HCT116 (cell line): ENCODE measurements at regions not wholly inside any gene's neighbourhood (a gene's known extent, or its start where the extent isn't known, plus 50 kb on each side); places are given as distances from the start of the nearest gene placed in this dataset.

Experiments used
- ATAC-seq: fragments of 200-7000 bp; cut with Tn5 transposase; 2 replicates; pipeline ENCODE4 v1.9.1; 2020; ENCODE audit warnings: mild to moderate bottlenecking, moderate library complexity
- BruUV-seq: library from RNA; stranded (reverse); fragments of 400-500 nt; replicated peaks from 2 replicates; lab custom pipeline; 2021; lab: Mats Ljungman, UMichigan
- CTCF ChIA-PET: fragments of 300-600 bp; sonication (Branson Sonifier 250); formaldehyde crosslinking; loops from one replicate; lab custom pipeline; 2021; ENCODE audit warnings: antibody characterized with exemption; lab: Charles Lee
- POLR2A ChIA-PET: fragments of 300-600, 350-600 bp; sonication (Branson Sonifier 250); formaldehyde crosslinking; loops from one replicate; lab custom pipeline; 2021; ENCODE audit warnings: antibody characterized with exemption; lab: Charles Lee
- RAD21 ChIA-PET, 2 experiments: fragments of 300-600 bp; sonication (Branson Sonifier 250); formaldehyde crosslinking; loops; one replicate each; lab custom pipeline; 2023; ENCODE audit warnings: low total read pairs in 2 of 2; ENCODE audit not compliant: uncharacterized antibody in 2 of 2, unreplicated experiment in 2 of 2, low non-redundant PET in 1 of 2; lab: Charles Lee
- DNase-seq: peaks from one replicate; pipeline ENCODE4 v3.0.0-alpha.2; 2010; ENCODE audit warnings: low read depth, low spot score
- H2AFZ ChIP-seq: fragments of 200-600 bp; shearing (Covaris generic), sonication (generic); 2 replicates; pipeline ENCODE4 v1.6.1; 2017; ENCODE audit warnings: low read depth, mixed run types, mixed read lengths, antibody characterized with exemption, low read length; ENCODE audit not compliant: poor library complexity, severe bottlenecking
- H3K27ac ChIP-seq: 2 replicates; pipeline ENCODE4 v1.5.1; 2012; ENCODE audit warnings: low read depth, low read length
- H3K27me3 ChIP-seq: fragments of 200-600 bp; sonication (generic); 2 replicates; pipeline ENCODE4 v1.6.1; 2016; ENCODE audit warnings: mixed run types, low read length, mixed read lengths; ENCODE audit not compliant: insufficient read depth
- H3K36me3 ChIP-seq, 2 experiments: fragments of 200-500 bp in 1 of 2; fragments of 200-600 bp in 1 of 2; sonication (Bioruptor generic) in 1 of 2; sonication (generic) in 1 of 2; 2 replicates each; pipeline versions ENCODE4 v1.5.1 to v1.6.1; 2014 to 2016; ENCODE audit warnings: low read length in 2 of 2, inconsistent platforms in 1 of 2, mixed read lengths in 1 of 2, mixed run types in 1 of 2; ENCODE audit not compliant: insufficient read depth in 2 of 2, control insufficient read depth in 1 of 2
- H3K4me1 ChIP-seq, 2 experiments: fragments of 200-600 bp in 1 of 2; sonication (generic) in 1 of 2; 2 replicates each; pipeline versions ENCODE4 v1.5.1 to v1.6.1; 2012 to 2017; ENCODE audit warnings: low read length in 2 of 2, inconsistent platforms in 1 of 2, mild to moderate bottlenecking in 1 of 2, mixed read lengths in 1 of 2, mixed run types in 1 of 2, moderate library complexity in 1 of 2; ENCODE audit not compliant: insufficient read depth in 2 of 2, control insufficient read depth in 1 of 2
- H3K4me2 ChIP-seq: fragments of 200-600 bp; sonication (generic); 2 replicates; pipeline ENCODE4 v1.6.1; 2017; ENCODE audit warnings: mixed run types, low read length, mixed read lengths
- H3K4me3 ChIP-seq, 2 experiments: fragments of 200-600 bp in 1 of 2; sonication (generic) in 1 of 2; replicated peaks in 1 of 2; 2 replicates each; pipeline ENCODE4 v1.5.1; 2011 to 2016; ENCODE audit warnings: low read length in 2 of 2, control low read depth in 1 of 2, low read depth in 1 of 2, mild to moderate bottlenecking in 1 of 2, mixed read lengths in 1 of 2, mixed run types in 1 of 2
- H3K79me2 ChIP-seq: fragments of 200-600 bp; sonication (generic); 2 replicates; pipeline ENCODE4 v1.6.1; 2017; ENCODE audit warnings: mild to moderate bottlenecking, mixed run types, low read length, moderate library complexity, mixed read lengths; ENCODE audit not compliant: insufficient read depth
- H3K9ac ChIP-seq: fragments of 200-600 bp; sonication (generic); 2 replicates; pipeline ENCODE4 v1.6.1; 2016; ENCODE audit warnings: low read length, mixed read lengths
- H3K9me2 ChIP-seq: fragments of 200-600 bp; sonication (generic), shearing (Covaris generic); 2 replicates; pipeline ENCODE4 v1.6.1; 2017; ENCODE audit warnings: mixed run types, mild to moderate bottlenecking, moderate library complexity; ENCODE audit not compliant: insufficient read depth
- H3K9me3 ChIP-seq, 2 experiments: fragments of 200-500 bp in 1 of 2; fragments of 200-600 bp in 1 of 2; sonication (Bioruptor generic) in 1 of 2; sonication (generic) in 1 of 2; 2 replicates each; pipeline ENCODE4 v1.6.1; 2014 to 2017; ENCODE audit warnings: low read length in 2 of 2, mixed read lengths in 2 of 2, inconsistent platforms in 1 of 2, low read depth in 1 of 2, mild to moderate bottlenecking in 1 of 2, mixed run types in 1 of 2, moderate library complexity in 1 of 2; ENCODE audit not compliant: control insufficient read depth in 1 of 2, insufficient read depth in 1 of 2
- H4K20me1 ChIP-seq: fragments of 200-600 bp; sonication (generic), shearing (Covaris generic); 2 replicates; pipeline ENCODE4 v1.6.1; 2017; ENCODE audit warnings: mixed run types, mild to moderate bottlenecking, moderate library complexity; ENCODE audit not compliant: insufficient read depth
- EGR1 ChIP-seq: IDR thresholded peaks from 2 replicates; pipeline ENCODE4 v1.6.1; 2012; ENCODE audit warnings: low read depth
- ELF1 ChIP-seq: IDR thresholded peaks from 2 replicates; pipeline ENCODE4 v1.6.1; 2012; ENCODE audit warnings: low read depth, borderline replicate concordance
- RAD21 ChIP-seq: IDR thresholded peaks from 2 replicates; pipeline ENCODE4 v1.6.1; 2012; ENCODE audit warnings: low read depth, mild to moderate bottlenecking
- SIN3A ChIP-seq: IDR thresholded peaks from 2 replicates; pipeline ENCODE4 v1.6.1; 2012; ENCODE audit warnings: low read depth
- TCF7L2 ChIP-seq: IDR thresholded peaks from 2 replicates; pipeline ENCODE4 v1.7.0; 2011; ENCODE audit warnings: borderline replicate concordance, inconsistent platforms; ENCODE audit not compliant: insufficient read depth, insufficient read length; ENCODE audit errors: extremely low read depth
- YY1 ChIP-seq: IDR thresholded peaks from 2 replicates; pipeline ENCODE4 v1.6.1; 2011; ENCODE audit warnings: low read length, low read depth, moderate library complexity, mild to moderate bottlenecking; ENCODE audit not compliant: insufficient replicate concordance; ENCODE audit errors: extremely low read depth
- ZNF274 ChIP-seq: fragments of 200-500 bp; sonication (Bioruptor generic); IDR thresholded peaks from 2 replicates; pipeline ENCODE4 v1.6.1; 2014; ENCODE audit warnings: mild to moderate bottlenecking, low read depth, low read length, inconsistent platforms
- intact Hi-C: fragments of 100-400 bp; cut with micrococcal nuclease; formaldehyde crosslinking; loops from 2 replicates; pipeline ENCODE4 v1.10.0; 2022
- TF ChIP-seq, protein P1 (sequence below): IDR thresholded peaks from 2 replicates; pipeline ENCODE4 v1.6.1; 2011; ENCODE audit warnings: mild to moderate bottlenecking, low read length, moderate library complexity; ENCODE audit not compliant: insufficient replicate concordance; ENCODE audit errors: extremely low read depth
- TF ChIP-seq, protein P2 (sequence below): IDR thresholded peaks from 2 replicates; pipeline ENCODE4 v1.6.1; 2012; ENCODE audit warnings: low read depth

- Histone ChIP-seq H3K4me3 (no peak overlapping the region), H3K79me2 (no peaks in the 10 kb centered on the region), H2AFZ (no peak overlapping the region), H4K20me1 (no peaks in the 10 kb centered on the region), H3K27me3 (no peaks in the 10 kb centered on the region), H3K4me2 (no peak overlapping the region), H3K36me3 (no peaks in the 10 kb centered on the region), H3K4me1 (no peaks in the 10 kb centered on the region), H3K9me3 (peaks cover 7 to 12% of the 10 kb centered on the region in 2 experiments; a peak in 2 of 4 replicates), H3K9ac (no peak overlapping the region), H3K27ac (no peak overlapping the region), H3K9me2 (no peaks in the 10 kb centered on the region)
- intact Hi-C loops = no loop called here
- RAD21 ChIA-PET = no interaction called here
- CTCF ChIA-PET = no interaction called here
- ATAC-seq (no peak), DNase-seq (no peak)
- no peak for TF ChIP-seq RAD21
- no peak for TF ChIP-seq ELF1
- BruUV-seq = no TSS peak
- POLR2A ChIA-PET = no interaction called here
Observed at GRCh38 chr21:26698416-26698815, 125.3 kb upstream of the CYYR1 start.

DNA sequence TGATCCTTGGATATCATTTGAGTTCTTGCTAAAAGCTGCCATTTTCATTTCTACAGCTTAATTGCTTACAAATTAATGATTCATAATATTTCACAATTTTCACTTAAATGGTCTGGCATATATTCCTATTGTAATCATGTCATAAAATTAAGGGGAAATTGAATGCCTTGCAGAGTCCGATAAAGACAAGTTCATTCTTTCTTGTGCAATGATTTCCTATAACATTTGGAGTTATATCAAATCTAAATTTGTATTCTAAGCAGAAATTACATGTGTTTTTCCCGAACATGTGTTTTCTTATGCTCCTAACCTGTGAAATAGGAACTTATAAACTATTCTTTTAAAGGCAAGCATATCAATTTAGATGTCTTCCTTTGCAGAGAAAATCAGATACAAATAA, 118.3 kb upstream of the CYYR1 start:
- CTCF ChIA-PET = no interaction called here
- TF ChIP-seq YY1 (no peak), EGR1 (no peak), ELF1 (no peak), ZNF274 (no peak), TCF7L2 (no peak), SIN3A (no peak)
- TF ChIP-seq, protein P1, sequence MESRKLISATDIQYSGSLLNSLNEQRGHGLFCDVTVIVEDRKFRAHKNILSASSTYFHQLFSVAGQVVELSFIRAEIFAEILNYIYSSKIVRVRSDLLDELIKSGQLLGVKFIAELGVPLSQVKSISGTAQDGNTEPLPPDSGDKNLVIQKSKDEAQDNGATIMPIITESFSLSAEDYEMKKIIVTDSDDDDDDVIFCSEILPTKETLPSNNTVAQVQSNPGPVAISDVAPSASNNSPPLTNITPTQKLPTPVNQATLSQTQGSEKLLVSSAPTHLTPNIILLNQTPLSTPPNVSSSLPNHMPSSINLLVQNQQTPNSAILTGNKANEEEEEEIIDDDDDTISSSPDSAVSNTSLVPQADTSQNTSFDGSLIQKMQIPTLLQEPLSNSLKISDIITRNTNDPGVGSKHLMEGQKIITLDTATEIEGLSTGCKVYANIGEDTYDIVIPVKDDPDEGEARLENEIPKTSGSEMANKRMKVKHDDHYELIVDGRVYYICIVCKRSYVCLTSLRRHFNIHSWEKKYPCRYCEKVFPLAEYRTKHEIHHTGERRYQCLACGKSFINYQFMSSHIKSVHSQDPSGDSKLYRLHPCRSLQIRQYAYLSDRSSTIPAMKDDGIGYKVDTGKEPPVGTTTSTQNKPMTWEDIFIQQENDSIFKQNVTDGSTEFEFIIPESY = no peak
- TF ChIP-seq, protein P2, sequence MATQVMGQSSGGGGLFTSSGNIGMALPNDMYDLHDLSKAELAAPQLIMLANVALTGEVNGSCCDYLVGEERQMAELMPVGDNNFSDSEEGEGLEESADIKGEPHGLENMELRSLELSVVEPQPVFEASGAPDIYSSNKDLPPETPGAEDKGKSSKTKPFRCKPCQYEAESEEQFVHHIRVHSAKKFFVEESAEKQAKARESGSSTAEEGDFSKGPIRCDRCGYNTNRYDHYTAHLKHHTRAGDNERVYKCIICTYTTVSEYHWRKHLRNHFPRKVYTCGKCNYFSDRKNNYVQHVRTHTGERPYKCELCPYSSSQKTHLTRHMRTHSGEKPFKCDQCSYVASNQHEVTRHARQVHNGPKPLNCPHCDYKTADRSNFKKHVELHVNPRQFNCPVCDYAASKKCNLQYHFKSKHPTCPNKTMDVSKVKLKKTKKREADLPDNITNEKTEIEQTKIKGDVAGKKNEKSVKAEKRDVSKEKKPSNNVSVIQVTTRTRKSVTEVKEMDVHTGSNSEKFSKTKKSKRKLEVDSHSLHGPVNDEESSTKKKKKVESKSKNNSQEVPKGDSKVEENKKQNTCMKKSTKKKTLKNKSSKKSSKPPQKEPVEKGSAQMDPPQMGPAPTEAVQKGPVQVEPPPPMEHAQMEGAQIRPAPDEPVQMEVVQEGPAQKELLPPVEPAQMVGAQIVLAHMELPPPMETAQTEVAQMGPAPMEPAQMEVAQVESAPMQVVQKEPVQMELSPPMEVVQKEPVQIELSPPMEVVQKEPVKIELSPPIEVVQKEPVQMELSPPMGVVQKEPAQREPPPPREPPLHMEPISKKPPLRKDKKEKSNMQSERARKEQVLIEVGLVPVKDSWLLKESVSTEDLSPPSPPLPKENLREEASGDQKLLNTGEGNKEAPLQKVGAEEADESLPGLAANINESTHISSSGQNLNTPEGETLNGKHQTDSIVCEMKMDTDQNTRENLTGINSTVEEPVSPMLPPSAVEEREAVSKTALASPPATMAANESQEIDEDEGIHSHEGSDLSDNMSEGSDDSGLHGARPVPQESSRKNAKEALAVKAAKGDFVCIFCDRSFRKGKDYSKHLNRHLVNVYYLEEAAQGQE = no peak
- TF ChIP-seq, all 23 proteins: peak for 0
- Histone ChIP-seq H3K36me3 (no peaks in the 10 kb centered on the region), H3K27me3 (no peaks in the 10 kb centered on the region), H3K9me2 (no peaks in the 10 kb centered on the region), H3K27ac (no peak overlapping the region), H3K4me3 (no peak overlapping the region), H3K4me1 (no peaks in the 10 kb centered on the region), H3K9me3 (peaks cover under 1 to 15% of the 10 kb centered on the region in 2 experiments; a peak in 2 of 4 replicates), H3K9ac (no peak overlapping the region), H3K4me2 (no peak overlapping the region), H2AFZ (no peak overlapping the region), H4K20me1 (no peaks in the 10 kb centered on the region), H3K79me2 (no peaks in the 10 kb centered on the region)
- DNase-seq (no peak), ATAC-seq (no peak)
- intact Hi-C loops = no loop called here
- BruUV-seq = no TSS peak
- RAD21 ChIA-PET = no interaction called here
- POLR2A ChIA-PET = no interaction called here
